ENCODE measurements at regions not wholly inside any gene's neighbourhood (a gene's known extent, or its start where the extent isn't known, plus 50 kb on each side); places are given as distances from the start of the nearest gene placed in this dataset.

DNA sequence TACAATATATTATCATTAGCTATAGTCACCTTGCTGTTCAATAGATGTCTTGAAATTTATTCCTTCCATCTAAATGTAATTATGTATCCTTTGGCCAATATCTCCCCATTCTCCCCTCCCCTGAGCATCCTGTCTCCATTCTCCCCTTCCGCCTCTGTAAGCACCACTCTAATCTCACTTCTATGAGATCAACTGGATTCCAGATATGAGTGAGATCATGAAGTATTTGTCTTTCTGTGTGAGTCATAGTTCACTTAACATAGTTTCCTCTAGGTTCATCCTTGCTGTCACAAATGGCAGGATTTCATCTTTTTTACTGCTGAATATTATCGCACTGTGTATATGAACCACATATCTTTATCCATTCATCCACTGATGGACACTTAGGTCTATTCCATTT, 148.8 kb upstream of the NDN start:
- Histone ChIP-seq H3K27ac (no peak overlapping the region), H4K20me1 (ENCODE audit: insufficient read depth) (no peaks in the 10 kb centered on the region), H3K4me3 (no peak overlapping the region), H3K4me2 (no peak overlapping the region), H3F3A (ENCODE audit: insufficient read depth, low read depth) (no peaks in the 10 kb centered on the region), H3K79me2 (ENCODE audit: low read depth) (no peaks in the 10 kb centered on the region), H2AFZ (no peak overlapping the region), H3K27me3 (ENCODE audit: insufficient read depth, low read depth) (no peaks in the 10 kb centered on the region), H3K9me3 (ENCODE audit: insufficient read depth, low read depth) (no peaks in the 10 kb centered on the region), H3K9me2 (ENCODE audit: insufficient read depth) (no peaks in the 10 kb centered on the region), H3K4me1 (replicated peaks; ENCODE audit: insufficient read depth) (no peaks in the 10 kb centered on the region), H3K36me3 (ENCODE audit: low read depth) (no peaks in the 10 kb centered on the region)
- no peak for TF ChIP-seq EZH2 (IDR thresholded peaks at IDR 0.05; ENCODE audit: low read depth)
- TF ChIP-seq, protein P1, sequence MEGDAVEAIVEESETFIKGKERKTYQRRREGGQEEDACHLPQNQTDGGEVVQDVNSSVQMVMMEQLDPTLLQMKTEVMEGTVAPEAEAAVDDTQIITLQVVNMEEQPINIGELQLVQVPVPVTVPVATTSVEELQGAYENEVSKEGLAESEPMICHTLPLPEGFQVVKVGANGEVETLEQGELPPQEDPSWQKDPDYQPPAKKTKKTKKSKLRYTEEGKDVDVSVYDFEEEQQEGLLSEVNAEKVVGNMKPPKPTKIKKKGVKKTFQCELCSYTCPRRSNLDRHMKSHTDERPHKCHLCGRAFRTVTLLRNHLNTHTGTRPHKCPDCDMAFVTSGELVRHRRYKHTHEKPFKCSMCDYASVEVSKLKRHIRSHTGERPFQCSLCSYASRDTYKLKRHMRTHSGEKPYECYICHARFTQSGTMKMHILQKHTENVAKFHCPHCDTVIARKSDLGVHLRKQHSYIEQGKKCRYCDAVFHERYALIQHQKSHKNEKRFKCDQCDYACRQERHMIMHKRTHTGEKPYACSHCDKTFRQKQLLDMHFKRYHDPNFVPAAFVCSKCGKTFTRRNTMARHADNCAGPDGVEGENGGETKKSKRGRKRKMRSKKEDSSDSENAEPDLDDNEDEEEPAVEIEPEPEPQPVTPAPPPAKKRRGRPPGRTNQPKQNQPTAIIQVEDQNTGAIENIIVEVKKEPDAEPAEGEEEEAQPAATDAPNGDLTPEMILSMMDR (conservative IDR thresholded peaks at IDR 0.05): no peak
- no peak for DNase-seq
- POLR2A ChIA-PET (ENCODE audit: unreplicated experiment): no interaction called here
- CTCF ChIA-PET: no interaction called here
- intact Hi-C loops (cut with micrococcal nuclease; ENCODE audit: unreplicated experiment): no loop called here
- no TSS peak for BruUV-seq (replicated peaks)

DNA sequence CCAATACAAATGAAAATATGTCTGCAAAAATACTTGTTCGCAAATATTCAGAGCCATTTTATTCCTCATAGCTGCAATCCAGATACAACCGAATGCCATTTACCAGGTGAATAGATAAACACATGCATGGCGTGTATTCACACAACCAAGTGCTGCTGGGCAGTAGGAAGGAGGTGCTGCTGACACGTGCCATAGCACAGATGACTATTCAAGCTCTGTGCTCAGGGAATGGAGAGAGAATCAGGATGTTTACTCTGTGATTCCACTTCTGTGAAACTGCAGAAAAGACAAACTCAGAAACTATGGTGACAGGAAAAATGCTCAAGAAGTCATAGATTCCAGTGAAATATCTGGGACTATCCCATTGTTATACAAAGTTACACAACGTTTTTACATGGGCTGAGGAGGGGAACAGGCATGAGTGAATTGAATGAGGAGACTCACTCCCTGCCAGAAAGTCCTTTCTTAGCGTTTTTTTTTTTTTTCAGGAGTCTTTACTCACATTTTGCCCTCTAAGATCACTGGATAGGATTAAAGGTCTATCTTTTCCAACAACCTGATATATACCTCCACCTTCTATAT, 152.9 kb upstream of the NDN start:
- H3K9me2 ChIP-seq (ENCODE audit: insufficient read depth): no peaks in the 10 kb centered on the region
- intact Hi-C loops (cut with micrococcal nuclease; ENCODE audit: unreplicated experiment): no loop called here
- POLR2A ChIA-PET (ENCODE audit: unreplicated experiment): no interaction called here
- no TSS peak for BruUV-seq (replicated peaks)
- no peaks in the 10 kb centered on the region for H3K27me3 ChIP-seq (ENCODE audit: insufficient read depth, low read depth)
- no peaks in the 10 kb centered on the region for H4K20me1 ChIP-seq (ENCODE audit: insufficient read depth)
- no peaks in the 10 kb centered on the region for H3K9me3 ChIP-seq (ENCODE audit: insufficient read depth, low read depth)
- H2AFZ ChIP-seq: no peak overlapping the region
- no peaks in the 10 kb centered on the region for H3K4me1 ChIP-seq (replicated peaks; ENCODE audit: insufficient read depth)
- H3K27ac ChIP-seq: no peak overlapping the region
- no peaks in the 10 kb centered on the region for H3K36me3 ChIP-seq (ENCODE audit: low read depth)
- CTCF ChIA-PET: no interaction called here
- no peak overlapping the region for H3K4me2 ChIP-seq
- TF ChIP-seq, protein P1 (conservative IDR thresholded peaks at IDR 0.05): no peak
- no peak for TF ChIP-seq EZH2 (IDR thresholded peaks at IDR 0.05; ENCODE audit: low read depth)
- H3K79me2 ChIP-seq (ENCODE audit: low read depth): no peaks in the 10 kb centered on the region
- no peak for DNase-seq
- no peaks in the 10 kb centered on the region for H3F3A ChIP-seq (ENCODE audit: insufficient read depth, low read depth)
- H3K4me3 ChIP-seq: no peak overlapping the region

DNA sequence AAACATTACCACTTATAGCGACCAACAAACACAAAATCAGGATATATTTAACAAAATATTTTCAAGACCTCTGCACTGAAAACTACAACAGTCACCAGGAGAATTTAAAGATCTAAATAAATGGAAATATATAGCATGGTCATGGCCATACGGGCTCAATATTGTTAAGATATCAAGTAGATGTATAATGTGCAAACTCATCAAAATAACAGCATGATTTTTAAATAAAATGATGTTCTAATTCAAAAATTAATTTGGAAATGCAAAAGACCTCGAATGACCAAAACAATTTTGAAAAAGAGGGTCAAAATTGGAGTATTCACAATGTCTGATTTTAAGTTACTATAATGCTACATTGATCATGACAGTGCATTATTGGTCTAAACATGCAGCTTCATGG, 159.1 kb upstream of the NDN start:
- intact Hi-C loops (cut with micrococcal nuclease; ENCODE audit: unreplicated experiment): no loop called here
- H3K4me1 ChIP-seq (replicated peaks; ENCODE audit: insufficient read depth): no peaks in the 10 kb centered on the region
- no peaks in the 10 kb centered on the region for H4K20me1 ChIP-seq (ENCODE audit: insufficient read depth)
- H3K27me3 ChIP-seq (ENCODE audit: insufficient read depth, low read depth): no peaks in the 10 kb centered on the region
- H3K79me2 ChIP-seq (ENCODE audit: low read depth): no peaks in the 10 kb centered on the region
- H3K4me3 ChIP-seq: no peak overlapping the region
- H2AFZ ChIP-seq: no peak overlapping the region
- H3K27ac ChIP-seq: no peak overlapping the region
- DNase-seq: no peak
- BruUV-seq (replicated peaks): no TSS peak
- H3K9me2 ChIP-seq (ENCODE audit: insufficient read depth): no peaks in the 10 kb centered on the region
- H3K9me3 ChIP-seq (ENCODE audit: insufficient read depth, low read depth): no peaks in the 10 kb centered on the region
- ChIA-PET POLR2A (ENCODE audit: unreplicated experiment) (no interaction called here), CTCF (no interaction called here)
- H3F3A ChIP-seq (ENCODE audit: insufficient read depth, low read depth): no peaks in the 10 kb centered on the region
- TF ChIP-seq, protein P1 (conservative IDR thresholded peaks at IDR 0.05): no peak
- TF ChIP-seq EZH2 (IDR thresholded peaks at IDR 0.05; ENCODE audit: low read depth): no peak
- no peak overlapping the region for H3K4me2 ChIP-seq
- H3K36me3 ChIP-seq (ENCODE audit: low read depth): no peaks in the 10 kb centered on the region

Measured in PC-9 (cell line).